ENCODE measurements at regions not wholly inside any gene's neighbourhood (a gene's known extent, or its start where the extent isn't known, plus 50 kb on each side); places are given as distances from the start of the nearest gene placed in this dataset.

GRCh38 chr22:47267513-47268282 is 505.2 kb downstream of the TBC1D22A start:
- Histone ChIP-seq H3K9me3 (replicated peaks in 1 of 3) (no peaks in the 10 kb centered on the region), H3K27ac (no peak overlapping the region), H3K36me3 (replicated peaks in 1 of 2) (no peaks in the 10 kb centered on the region), H3K4me1 (replicated peaks in 1 of 2) (no peaks in the 10 kb centered on the region), H3K27me3 (no peaks in the 10 kb centered on the region), H3K4me3 (no peak overlapping the region)
- DNase-seq, result no peak
- TF ChIP-seq CTCF (IDR thresholded peaks at IDR 0.05), result no peak
- TF ChIP-seq POLR2A (IDR thresholded peaks at IDR 0.05), result no peak
- intact Hi-C loops (cut with DNase I), result no loop called here
- 58 to 66% (median 64%) methylated on average over 7 to 9 of the region's 9 CpGs for WGBS, 4 donors

- peaks cover 4% of the 10 kb centered on the region for H3K27me3 ChIP-seq
- no peak overlapping the region for H3K27ac ChIP-seq
- H3K4me1 ChIP-seq (replicated peaks in 1 of 2), result no peaks in the 10 kb centered on the region
- no peaks in the 10 kb centered on the region for H3K36me3 ChIP-seq (replicated peaks in 1 of 2)
- H3K9me3 ChIP-seq (replicated peaks in 1 of 3), result no peaks in the 10 kb centered on the region
- no peak overlapping the region for H3K4me3 ChIP-seq
- TF ChIP-seq CTCF (IDR thresholded peaks at IDR 0.05), result no peak
- no peak for TF ChIP-seq POLR2A (IDR thresholded peaks at IDR 0.05)
- intact Hi-C loops (cut with DNase I), result no loop called here
- no peak for DNase-seq
- WGBS, 4 donors, result 78 to 90% (median 85%) methylated on average over 2 to 4 of the region's 4 CpGs
Observed at GRCh38 chr22:47266329-47266728, 503.9 kb downstream of the TBC1D22A start.

GRCh38 chr22:47260551-47260950 is 498.1 kb downstream of the TBC1D22A start:
- no peaks in the 10 kb centered on the region for H3K36me3 ChIP-seq (replicated peaks in 1 of 2)
- intact Hi-C loops (cut with DNase I), result no loop called here
- no peak for TF ChIP-seq CTCF (IDR thresholded peaks at IDR 0.05)
- no peak for TF ChIP-seq POLR2A (IDR thresholded peaks at IDR 0.05)
- no peaks in the 10 kb centered on the region for H3K4me1 ChIP-seq (replicated peaks in 1 of 2)
- WGBS, 4 donors, result 65 to 84% (median 73%) methylated on average over 5 of the region's 5 CpGs
- peaks cover 8% of the 10 kb centered on the region for H3K27me3 ChIP-seq
- H3K9me3 ChIP-seq (replicated peaks in 1 of 3), result no peaks in the 10 kb centered on the region
- no peak overlapping the region for H3K4me3 ChIP-seq
- DNase-seq, result peak in 1 of 7 donors; percentile 7
- no peak overlapping the region for H3K27ac ChIP-seq

- H3K36me3 ChIP-seq (replicated peaks in 1 of 2), result no peaks in the 10 kb centered on the region
- peaks cover 8% of the 10 kb centered on the region for H3K27me3 ChIP-seq
- DNase-seq, result no peak
- intact Hi-C loops (cut with DNase I), result no loop called here
- H3K9me3 ChIP-seq (replicated peaks in 1 of 3), result no peaks in the 10 kb centered on the region
- 75 to 83% (median 81%) methylated on average over 5 of the region's 5 CpGs for WGBS, 4 donors
- H3K4me1 ChIP-seq (replicated peaks in 1 of 2), result no peaks in the 10 kb centered on the region
- no peak overlapping the region for H3K27ac ChIP-seq
- TF ChIP-seq CTCF (IDR thresholded peaks at IDR 0.05) (no peak), POLR2A (IDR thresholded peaks at IDR 0.05) (no peak)
- no peak overlapping the region for H3K4me3 ChIP-seq
Observed at GRCh38 chr22:47259990-47260389, 497.5 kb downstream of the TBC1D22A start.

All from adrenal gland (tissue), 9 donors.